Stimulated activated CD4-positive, alpha-beta T cell treated with anti-CD3 and anti-CD28 coated beads, Interleukin-4, amount 100 ng/mL, for 4 hours (primary cell): ENCODE measurements at regions not wholly inside any gene's neighbourhood (a gene's known extent, or its start where the extent isn't known, plus 50 kb on each side); places are given as distances from the start of the nearest gene placed in this dataset.
"Not testable (repeated sequence)": the region's sequence is repeated elsewhere in the genome, so short reads cannot be mapped to it uniquely, and the experiment has no call there.

Experiments used
- DNase-seq, 2 experiments: peaks; one replicate each; pipeline ENCODE4 v3.0.0-alpha.2; 2020

- DNase-seq: no peak
Observed at GRCh38 chrX:39418731-39419638, 617.7 kb downstream of the MID1IP1 start.

GRCh38 chrX:39421006-39421405 lies 619.7 kb downstream of the MID1IP1 start:
- DNase-seq: no peak

GRCh38 chrX:39425124-39425806 lies 624.0 kb downstream of the MID1IP1 start:
- DNase-seq: no peak

GRCh38 chrX:39426101-39426500 lies 624.8 kb downstream of the MID1IP1 start:
- DNase-seq: no peak

- no peak for DNase-seq
Observed at GRCh38 chrX:39427492-39427891, 626.2 kb downstream of the MID1IP1 start.

GRCh38 chrX:39427906-39428305 lies 626.6 kb downstream of the MID1IP1 start:
- peak; percentile 20 to 25 for DNase-seq

- DNase-seq: no peak
Observed at GRCh38 chrX:39430551-39430950, 629.3 kb downstream of the MID1IP1 start.

GRCh38 chrX:39431893-39432292 lies 630.6 kb downstream of the MID1IP1 start:
- DNase-seq: no peak

GRCh38 chrX:39434671-39435070 lies 633.4 kb downstream of the MID1IP1 start:
- DNase-seq: not testable (repeated sequence)

GRCh38 chrX:39436538-39436937 lies 635.3 kb downstream of the MID1IP1 start:
- not testable (repeated sequence) for DNase-seq

- DNase-seq: no peak
Observed at GRCh38 chrX:39437670-39438441, 636.6 kb downstream of the MID1IP1 start.

- DNase-seq: no peak
Observed at GRCh38 chrX:39438603-39439602, 637.6 kb downstream of the MID1IP1 start.

GRCh38 chrX:39439906-39440798 lies 638.9 kb downstream of the MID1IP1 start:
- DNase-seq: no peak

GRCh38 chrX:39440799-39441284 lies 639.6 kb downstream of the MID1IP1 start:
- no peak for DNase-seq

GRCh38 chrX:39442332-39442731 lies 641.1 kb downstream of the MID1IP1 start:
- no peak for DNase-seq

- peak in 1 of 2 experiments; percentile 27 for DNase-seq
Observed at GRCh38 chrX:39443240-39443639, 642.0 kb downstream of the MID1IP1 start.

- DNase-seq: peak; percentile 21 to 46
Observed at GRCh38 chrX:39445336-39445735, 644.1 kb downstream of the MID1IP1 start.

GRCh38 chrX:39449352-39449751 lies 648.1 kb downstream of the MID1IP1 start:
- DNase-seq: no peak

- no peak for DNase-seq
Observed at GRCh38 chrX:39450234-39450977, 647.4 kb downstream of the BCOR start.

- DNase-seq: no peak
Observed at GRCh38 chrX:39451046-39451445, 646.7 kb downstream of the BCOR start.
